ENCODE measurements at regions not wholly inside any gene's neighbourhood (a gene's known extent, or its start where the extent isn't known, plus 50 kb on each side); places are given as distances from the start of the nearest gene placed in this dataset.

- no peaks in the 10 kb centered on the region for H3K9me2 ChIP-seq (ENCODE audit: low read depth, low read length)
- no peak overlapping the region for H3K27ac ChIP-seq (ENCODE audit: low read depth, low read length, poor library complexity, severe bottlenecking)
- no peaks in the 10 kb centered on the region for H3F3A ChIP-seq (ENCODE audit: insufficient read depth, low read length)
- no peaks in the 10 kb centered on the region for H4K20me1 ChIP-seq (ENCODE audit: insufficient read depth, low read length)
- H3K79me2 ChIP-seq (ENCODE audit: insufficient read depth, low read length): no peaks in the 10 kb centered on the region
- H3K4me1 ChIP-seq (ENCODE audit: insufficient read depth, low read length, severe bottlenecking): no peaks in the 10 kb centered on the region
- TF ChIP-seq, protein P1, sequence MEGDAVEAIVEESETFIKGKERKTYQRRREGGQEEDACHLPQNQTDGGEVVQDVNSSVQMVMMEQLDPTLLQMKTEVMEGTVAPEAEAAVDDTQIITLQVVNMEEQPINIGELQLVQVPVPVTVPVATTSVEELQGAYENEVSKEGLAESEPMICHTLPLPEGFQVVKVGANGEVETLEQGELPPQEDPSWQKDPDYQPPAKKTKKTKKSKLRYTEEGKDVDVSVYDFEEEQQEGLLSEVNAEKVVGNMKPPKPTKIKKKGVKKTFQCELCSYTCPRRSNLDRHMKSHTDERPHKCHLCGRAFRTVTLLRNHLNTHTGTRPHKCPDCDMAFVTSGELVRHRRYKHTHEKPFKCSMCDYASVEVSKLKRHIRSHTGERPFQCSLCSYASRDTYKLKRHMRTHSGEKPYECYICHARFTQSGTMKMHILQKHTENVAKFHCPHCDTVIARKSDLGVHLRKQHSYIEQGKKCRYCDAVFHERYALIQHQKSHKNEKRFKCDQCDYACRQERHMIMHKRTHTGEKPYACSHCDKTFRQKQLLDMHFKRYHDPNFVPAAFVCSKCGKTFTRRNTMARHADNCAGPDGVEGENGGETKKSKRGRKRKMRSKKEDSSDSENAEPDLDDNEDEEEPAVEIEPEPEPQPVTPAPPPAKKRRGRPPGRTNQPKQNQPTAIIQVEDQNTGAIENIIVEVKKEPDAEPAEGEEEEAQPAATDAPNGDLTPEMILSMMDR (IDR thresholded peaks at IDR 0.05; ENCODE audit: low read length): no peak
- TF ChIP-seq EZH2 (IDR thresholded peaks at IDR 0.05; ENCODE audit: borderline replicate concordance, low read length): no peak
- no peak overlapping the region for H2AFZ ChIP-seq (ENCODE audit: low read length)
- no peaks in the 10 kb centered on the region for H3K9me3 ChIP-seq (ENCODE audit: low read length)
- H3K36me3 ChIP-seq (ENCODE audit: insufficient read depth, low read length): no peaks in the 10 kb centered on the region
- peaks cover 5% of the 10 kb centered on the region; the same call in 1 of the 2 replicates for H3K27me3 ChIP-seq (ENCODE audit: insufficient read depth, low read length)
- no peak overlapping the region for H3K4me3 ChIP-seq (ENCODE audit: low read depth, low read length, poor library complexity, severe bottlenecking)
- H3K9ac ChIP-seq (ENCODE audit: low read length): no peak overlapping the region
- no peak overlapping the region for H3K4me2 ChIP-seq (ENCODE audit: low read length)
Observed at GRCh38 chr20:4581838-4582237, 104.4 kb upstream of the PRNP start.

DNA sequence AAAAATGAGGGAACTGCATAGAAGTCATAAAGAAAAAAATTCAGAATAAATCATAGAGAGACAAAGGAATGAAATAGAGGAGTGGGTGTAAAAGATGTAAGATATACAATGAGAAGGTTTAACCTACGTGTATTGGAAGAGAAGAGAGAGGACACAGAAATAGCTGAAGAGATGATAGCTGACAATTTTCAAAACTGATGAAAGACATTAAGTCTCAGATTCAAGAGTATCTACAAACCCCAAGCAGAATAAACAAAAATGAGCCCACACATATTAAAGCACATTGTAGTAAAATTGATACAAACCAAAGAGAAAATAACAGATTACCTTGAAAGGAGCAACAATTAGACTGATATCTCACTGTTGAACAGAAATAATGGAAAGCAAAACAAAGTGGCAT lies 107.9 kb upstream of the PRNP start:
- Histone ChIP-seq H3K27me3 (ENCODE audit: insufficient read depth, low read length) (peaks cover 5% of the 10 kb centered on the region; the same call in 1 of the 2 replicates), H3F3A (ENCODE audit: insufficient read depth, low read length) (no peaks in the 10 kb centered on the region), H3K4me2 (ENCODE audit: low read length) (no peak overlapping the region), H3K79me2 (ENCODE audit: insufficient read depth, low read length) (no peaks in the 10 kb centered on the region), H2AFZ (ENCODE audit: low read length) (no peak overlapping the region), H3K4me1 (ENCODE audit: insufficient read depth, low read length, severe bottlenecking) (no peaks in the 10 kb centered on the region), H3K36me3 (ENCODE audit: insufficient read depth, low read length) (no peaks in the 10 kb centered on the region), H3K9me3 (ENCODE audit: low read length) (no peaks in the 10 kb centered on the region), H3K9me2 (ENCODE audit: low read depth, low read length) (no peaks in the 10 kb centered on the region), H3K9ac (ENCODE audit: low read length) (no peak overlapping the region), H3K27ac (ENCODE audit: low read depth, low read length, poor library complexity, severe bottlenecking) (no peak overlapping the region), H3K4me3 (ENCODE audit: low read depth, low read length, poor library complexity, severe bottlenecking) (no peak overlapping the region), H4K20me1 (ENCODE audit: insufficient read depth, low read length) (no peaks in the 10 kb centered on the region)
- TF ChIP-seq, protein P1 (IDR thresholded peaks at IDR 0.05; ENCODE audit: low read length): no peak
- TF ChIP-seq EZH2 (IDR thresholded peaks at IDR 0.05; ENCODE audit: borderline replicate concordance, low read length): no peak

DNA sequence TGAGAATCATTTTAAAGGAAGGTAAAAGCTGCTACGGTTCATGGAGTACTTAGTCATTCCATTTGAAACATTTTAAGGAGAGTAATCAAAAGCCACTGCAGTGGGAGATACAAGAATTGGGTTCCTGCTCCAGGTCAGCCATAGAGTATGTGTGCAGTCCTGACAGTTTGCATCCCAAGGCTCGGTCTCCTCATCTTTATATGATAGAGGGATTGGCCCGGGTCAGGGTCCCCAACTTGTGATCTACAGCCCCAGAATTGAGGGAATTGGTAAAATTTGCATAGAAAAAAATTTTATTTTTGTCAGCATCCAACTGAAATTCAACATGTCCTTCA lies 111.9 kb upstream of the PRNP start:
- no peak overlapping the region for H3K9ac ChIP-seq (ENCODE audit: low read length)
- H3F3A ChIP-seq (ENCODE audit: insufficient read depth, low read length): no peaks in the 10 kb centered on the region
- H3K36me3 ChIP-seq (ENCODE audit: insufficient read depth, low read length): no peaks in the 10 kb centered on the region
- H3K9me2 ChIP-seq (ENCODE audit: low read depth, low read length): no peaks in the 10 kb centered on the region
- no peaks in the 10 kb centered on the region for H4K20me1 ChIP-seq (ENCODE audit: insufficient read depth, low read length)
- H2AFZ ChIP-seq (ENCODE audit: low read length): no peak overlapping the region
- H3K4me1 ChIP-seq (ENCODE audit: insufficient read depth, low read length, severe bottlenecking): no peaks in the 10 kb centered on the region
- H3K9me3 ChIP-seq (ENCODE audit: low read length): no peaks in the 10 kb centered on the region
- no peaks in the 10 kb centered on the region for H3K79me2 ChIP-seq (ENCODE audit: insufficient read depth, low read length)
- H3K27me3 ChIP-seq (ENCODE audit: insufficient read depth, low read length): peaks cover 5% of the 10 kb centered on the region; the same call in 1 of the 2 replicates
- no peak overlapping the region for H3K27ac ChIP-seq (ENCODE audit: low read depth, low read length, poor library complexity, severe bottlenecking)
- no peak overlapping the region for H3K4me3 ChIP-seq (ENCODE audit: low read depth, low read length, poor library complexity, severe bottlenecking)
- H3K4me2 ChIP-seq (ENCODE audit: low read length): no peak overlapping the region
- TF ChIP-seq, protein P1 (IDR thresholded peaks at IDR 0.05; ENCODE audit: low read length): no peak
- no peak for TF ChIP-seq EZH2 (IDR thresholded peaks at IDR 0.05; ENCODE audit: borderline replicate concordance, low read length)
